NCI-H146 (cell line): ENCODE measurements at regions not wholly inside any gene's neighbourhood (a gene's known extent, or its start where the extent isn't known, plus 50 kb on each side); places are given as distances from the start of the nearest gene placed in this dataset.
"Not testable (repeated sequence)": the region's sequence is repeated elsewhere in the genome, so short reads cannot be mapped to it uniquely, and the experiment has no call there.

ENCODE experiments used
- DNase-seq: peaks from one replicate; lab custom pipeline; 2025; lab: John Stamatoyannopoulos, UW

- no peak for DNase-seq
Observed at GRCh38 chr6:51152594-51152993, 333.9 kb downstream of the TFAP2B start.

- no peak for DNase-seq
Observed at GRCh38 chr6:51153109-51153508, 334.4 kb downstream of the TFAP2B start.

DNA sequence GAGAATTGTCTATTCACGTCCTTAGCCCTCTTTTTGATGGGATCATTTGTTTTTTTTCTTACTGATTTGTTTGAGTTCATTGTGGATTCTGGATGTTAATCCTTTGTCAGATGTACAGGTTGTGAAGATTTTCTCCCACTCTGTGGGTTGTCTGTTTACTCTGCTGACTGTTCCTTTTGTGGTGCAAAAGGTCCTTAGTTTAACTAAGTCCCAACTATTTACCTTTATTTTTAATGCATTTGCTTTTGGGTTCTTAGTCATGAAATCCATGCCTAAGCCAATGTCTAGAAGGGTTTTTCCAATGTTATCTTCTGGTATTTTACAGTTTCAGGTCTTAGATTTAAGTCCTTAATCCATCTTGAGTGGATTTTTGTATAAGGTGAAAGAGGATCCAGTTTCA, 336.3 kb downstream of the TFAP2B start:
- DNase-seq, result not testable (repeated sequence)

GRCh38 chr6:51159260-51159659, 340.6 kb downstream of the TFAP2B start:
- not testable (repeated sequence) for DNase-seq

GRCh38 chr6:51161752-51162151, 343.1 kb downstream of the TFAP2B start:
- DNase-seq, result no peak

- DNase-seq, result no peak
Observed at GRCh38 chr6:51163843-51164529, 345.3 kb downstream of the TFAP2B start.

DNA sequence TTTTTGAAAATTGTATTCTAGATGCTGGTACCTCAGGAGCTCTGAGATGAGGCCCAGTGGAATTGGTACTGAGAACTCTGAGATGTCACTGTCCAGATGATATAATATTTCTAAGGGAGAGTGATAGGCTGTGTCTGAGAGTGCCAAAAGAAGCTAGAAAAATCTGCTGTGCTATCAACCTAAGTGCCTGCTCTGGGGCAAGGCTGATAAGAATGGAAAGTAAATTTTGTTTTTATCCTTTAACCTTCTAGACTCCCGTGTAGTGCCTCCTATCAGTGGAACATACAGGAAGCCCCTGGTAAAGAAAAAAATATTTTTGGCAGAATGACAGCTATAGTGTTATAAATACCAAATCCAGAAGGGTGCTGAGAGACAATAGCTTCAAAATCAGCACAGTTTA, 348.2 kb downstream of the TFAP2B start:
- no peak for DNase-seq

DNA sequence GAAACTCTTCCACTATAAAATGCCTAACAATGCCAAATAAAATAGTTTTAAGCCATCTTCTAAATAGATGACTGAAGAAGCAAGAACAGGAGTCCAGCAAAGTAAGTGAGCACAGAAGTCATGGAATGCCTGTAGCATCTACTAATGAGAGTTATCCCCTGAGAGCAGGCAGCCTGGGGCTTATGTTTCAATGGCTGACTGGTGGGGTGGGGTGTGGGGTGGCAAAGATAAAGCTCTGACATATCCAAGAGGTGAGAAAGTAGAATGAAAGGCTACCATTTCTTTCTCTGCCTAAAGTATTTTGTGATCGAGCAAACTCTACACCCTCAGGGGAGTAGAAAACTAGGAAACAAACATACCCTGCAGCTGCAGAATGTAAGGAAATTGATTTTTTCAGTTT, 348.8 kb downstream of the TFAP2B start:
- DNase-seq, result no peak

DNA sequence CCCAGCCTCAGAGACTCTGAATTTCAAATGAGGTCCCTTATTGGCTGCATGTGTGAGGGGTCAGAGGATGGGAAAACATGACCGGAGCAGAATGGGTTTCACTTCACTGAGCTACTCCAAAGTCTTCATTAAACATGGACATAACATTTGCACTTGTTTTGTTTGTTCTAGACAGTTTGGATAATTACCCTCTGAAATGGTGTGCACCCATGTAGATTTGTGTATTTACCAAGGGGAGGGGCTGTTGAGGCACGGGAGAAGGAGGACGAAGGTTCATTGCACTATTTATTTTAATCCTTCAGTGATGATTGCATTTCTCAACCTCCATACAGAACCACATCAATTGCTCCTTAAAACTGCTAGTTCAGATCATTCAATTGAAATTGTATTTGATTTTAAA, 364.2 kb downstream of the TFAP2B start:
- DNase-seq, result no peak

- DNase-seq, result no peak
Observed at GRCh38 chr6:51184046-51184445, 365.4 kb downstream of the TFAP2B start.

GRCh38 chr6:51193163-51193562, 374.5 kb downstream of the TFAP2B start:
- DNase-seq, result not testable (repeated sequence)

GRCh38 chr6:51199105-51199552, 380.5 kb downstream of the TFAP2B start:
- no peak for DNase-seq

GRCh38 chr6:51199733-51200260, 381.1 kb downstream of the TFAP2B start:
- no peak for DNase-seq

GRCh38 chr6:51200676-51201075, 382.0 kb downstream of the TFAP2B start:
- no peak for DNase-seq

GRCh38 chr6:51202653-51203052, 384.0 kb downstream of the TFAP2B start:
- DNase-seq, result not testable (repeated sequence)

GRCh38 chr6:51203504-51203903, 384.8 kb downstream of the TFAP2B start:
- no peak for DNase-seq

GRCh38 chr6:51206686-51207085, 388.0 kb downstream of the TFAP2B start:
- DNase-seq, result not testable (repeated sequence)

DNA sequence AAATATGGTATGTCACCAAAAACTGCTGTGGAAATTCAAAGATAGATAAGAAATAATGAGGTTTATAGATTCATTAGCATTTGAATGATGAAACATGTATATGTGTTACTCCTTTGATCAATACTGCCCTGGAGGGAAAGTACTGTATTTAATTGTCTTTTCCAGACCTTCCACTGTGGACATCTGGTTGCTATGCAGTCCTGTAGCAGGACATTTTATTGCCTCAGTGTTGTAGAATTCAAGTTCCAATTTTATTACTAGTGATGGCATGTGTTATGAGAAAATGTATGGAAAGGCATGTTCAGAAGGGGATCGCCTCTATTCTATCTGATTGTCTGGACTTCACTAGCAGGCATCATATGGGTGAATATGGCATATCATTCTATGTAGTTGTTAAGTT, 391.0 kb downstream of the TFAP2B start:
- no peak for DNase-seq

DNA sequence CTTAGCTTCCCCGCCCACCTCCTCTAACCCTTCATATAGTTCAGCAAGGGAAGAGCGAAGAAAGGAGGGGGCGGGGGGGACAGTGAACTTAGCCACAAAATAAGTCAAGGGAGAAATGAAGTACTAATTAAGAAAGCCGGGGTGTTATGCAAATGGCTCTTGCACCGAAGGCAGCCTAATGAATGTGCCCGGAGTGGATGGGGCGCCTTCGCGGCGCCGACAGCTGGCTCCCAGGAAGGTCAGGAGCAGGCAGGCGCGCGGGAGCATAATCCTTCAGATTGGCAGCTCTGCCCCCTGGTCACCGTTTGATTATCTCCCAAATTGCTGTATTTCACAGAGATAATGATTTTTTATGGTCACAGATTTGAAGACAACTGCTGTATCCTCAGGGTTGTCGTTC, 395.1 kb downstream of the TFAP2B start:
- no peak for DNase-seq

GRCh38 chr6:51214442-51214841, 395.8 kb downstream of the TFAP2B start:
- DNase-seq, result no peak

DNA sequence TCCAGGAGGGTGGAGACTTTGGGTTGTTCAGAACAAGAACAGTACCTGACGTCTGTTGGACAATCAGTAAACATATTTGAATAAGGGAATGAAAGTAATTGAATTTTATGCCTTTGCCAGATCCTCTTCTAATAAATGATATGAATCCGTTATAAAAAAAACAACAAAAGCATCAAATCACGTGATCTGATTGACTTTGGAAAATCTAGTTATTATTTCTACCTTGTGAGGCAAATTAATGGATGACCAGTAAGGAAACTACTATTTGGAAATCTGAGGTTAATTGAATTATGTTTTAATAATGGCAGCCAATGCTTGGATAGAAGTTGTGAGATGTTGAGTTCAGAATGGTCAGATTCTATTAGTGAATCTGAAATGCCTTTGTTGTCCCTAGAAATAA, 399.5 kb downstream of the TFAP2B start:
- DNase-seq, result no peak

DNA sequence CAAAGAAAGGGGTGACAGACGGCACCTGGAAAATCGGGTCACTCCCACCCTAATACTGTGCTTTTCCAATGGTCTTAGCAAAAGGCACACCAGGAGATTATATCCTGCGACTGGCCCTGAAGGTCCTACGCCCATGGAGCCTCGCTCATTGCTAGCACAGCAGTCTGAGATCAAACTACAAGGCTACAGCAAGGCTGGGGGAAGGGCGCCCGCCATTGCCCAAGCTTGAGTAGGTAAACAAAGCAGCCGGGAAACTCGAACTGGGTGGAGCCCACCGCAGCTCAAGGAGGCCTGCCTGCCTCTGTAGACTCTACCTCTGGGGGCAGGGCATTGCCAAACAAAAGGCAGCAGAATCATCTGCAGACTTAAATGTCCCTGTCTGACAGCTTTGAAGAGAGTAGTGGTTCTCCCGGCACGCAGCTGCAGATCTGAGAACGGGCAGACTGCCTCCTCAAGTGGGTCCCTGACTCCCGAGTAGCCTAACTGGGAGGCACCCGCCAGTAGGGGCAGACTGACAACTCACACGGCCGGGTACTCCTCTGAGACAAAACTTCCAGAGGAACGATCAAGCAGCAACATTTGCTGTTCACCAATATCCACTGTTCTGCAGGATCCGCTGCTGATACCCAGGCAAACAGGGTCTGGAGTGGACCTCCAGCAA, 406.0 kb downstream of the TFAP2B start:
- not testable (repeated sequence) for DNase-seq

DNA sequence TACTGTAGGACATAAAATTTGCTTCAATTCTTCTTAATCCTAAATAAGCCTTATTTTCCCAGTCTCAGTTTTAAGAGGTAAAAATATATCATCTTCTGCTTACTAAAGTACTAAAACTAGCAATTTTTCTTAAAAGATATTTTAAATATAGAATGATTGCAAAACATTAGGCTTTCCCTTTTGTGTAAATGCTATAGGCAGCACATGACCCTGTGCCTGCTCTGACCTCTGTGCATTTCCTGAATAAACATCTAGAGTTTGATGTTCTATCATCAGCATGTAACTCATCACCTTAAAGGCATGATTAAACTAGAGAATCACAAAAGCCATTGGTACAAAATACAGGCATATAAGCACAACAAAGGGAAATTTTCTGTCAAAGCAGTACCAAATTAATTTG, 422.7 kb downstream of the TFAP2B start:
- DNase-seq, result no peak

DNA sequence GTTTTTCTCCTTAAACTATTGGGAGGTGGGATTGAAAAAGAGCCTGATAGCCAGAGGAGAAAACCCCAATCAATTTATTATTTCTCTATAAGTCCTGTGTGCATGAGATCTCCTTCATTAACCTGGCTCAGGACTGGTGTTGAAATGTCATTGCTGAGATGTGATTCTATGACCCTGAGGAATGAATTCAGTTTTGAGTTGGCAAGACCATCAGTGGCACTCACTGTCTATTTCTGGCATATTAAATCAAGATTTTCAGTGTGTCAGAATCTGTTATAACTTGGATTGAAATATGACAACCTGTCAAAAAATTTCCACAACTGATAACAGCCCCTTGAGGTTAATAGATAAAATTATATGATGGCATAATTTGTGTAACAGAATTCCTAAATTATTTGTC, 431.1 kb downstream of the TFAP2B start:
- DNase-seq, result no peak
